ENCODE measurements at regions not wholly inside any gene's neighbourhood (a gene's known extent, or its start where the extent isn't known, plus 50 kb on each side); places are given as distances from the start of the nearest gene placed in this dataset.
"Not testable (repeated sequence)": the region's sequence is repeated elsewhere in the genome, so short reads cannot be mapped to it uniquely, and the experiment has no call there.

DNA sequence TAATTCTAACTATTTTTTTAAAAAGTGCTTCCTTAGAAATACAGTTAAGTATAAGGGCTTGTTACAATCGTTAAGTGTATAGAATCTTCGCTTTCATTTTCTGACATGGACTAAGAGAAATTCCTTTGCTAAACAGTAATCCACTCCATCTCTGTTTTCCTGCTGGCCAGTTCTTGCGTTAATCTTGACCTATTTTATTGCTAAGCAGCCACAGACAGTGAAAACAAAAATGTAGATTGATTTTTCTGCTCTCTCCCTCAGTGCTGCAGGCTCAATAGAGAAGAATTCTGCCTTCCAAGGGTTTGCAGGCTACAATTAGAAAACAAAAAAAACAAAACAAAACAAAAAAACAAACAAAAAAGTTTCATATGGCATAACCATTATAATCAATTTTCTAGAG lies 310.4 kb upstream of the ADARB2 start:
- ChIA-PET CTCF (ENCODE audit: partially characterized antibody) (no interaction called here), POLR2A (ENCODE audit: partially characterized antibody) (no interaction called here)
- Mint-ChIP-seq H3K9me3 (peaks cover 0 to 4% (median 2%) of the 10 kb centered on the region in 8 donors), H3K4me1 (no peaks in the 10 kb centered on the region), H3K27me3 (no peaks in the 10 kb centered on the region), H3K27ac (no peak overlapping the region), H3K36me3 (no peaks in the 10 kb centered on the region), H3K4me3 (no peak overlapping the region)
- H3K27me3 ChIP-seq (ENCODE audit: insufficient read depth, low read length): no peaks in the 10 kb centered on the region
- no peaks in the 10 kb centered on the region for H3K4me1 ChIP-seq (ENCODE audit: insufficient read depth, low read length)
- H3K9me3 ChIP-seq (ENCODE audit: control insufficient read depth in 1 of 2, low read length in 2 of 2): no peaks in the 10 kb centered on the region
- DNase-seq: no peak
- no peaks in the 10 kb centered on the region for H3K36me3 ChIP-seq (ENCODE audit: insufficient read depth, low read length)
- H3K4me3 ChIP-seq (ENCODE audit: low read length in 2 of 2): no peak overlapping the region
- intact Hi-C loops (cut with micrococcal nuclease): no loop called here
- H3K27ac ChIP-seq (ENCODE audit: low read depth, low read length): no peak overlapping the region

- no peak for DNase-seq
- no peak overlapping the region for H3K27ac ChIP-seq (ENCODE audit: low read depth, low read length)
- Mint-ChIP-seq H3K27ac (no peak overlapping the region), H3K27me3 (peaks cover 0 to 2% of the 10 kb centered on the region in 2 donors), H3K9me3 (peaks cover 0 to 2% (median 0%) of the 10 kb centered on the region in 8 donors), H3K4me1 (no peaks in the 10 kb centered on the region), H3K36me3 (no peaks in the 10 kb centered on the region), H3K4me3 (no peak overlapping the region)
- H3K4me3 ChIP-seq (ENCODE audit: low read length in 2 of 2): no peak overlapping the region
- no peaks in the 10 kb centered on the region for H3K9me3 ChIP-seq (ENCODE audit: control insufficient read depth in 1 of 2, low read length in 2 of 2)
- CTCF ChIA-PET (ENCODE audit: partially characterized antibody): no interaction called here
- H3K27me3 ChIP-seq (ENCODE audit: insufficient read depth, low read length): no peaks in the 10 kb centered on the region
- POLR2A ChIA-PET (ENCODE audit: partially characterized antibody): no interaction called here
- no peaks in the 10 kb centered on the region for H3K36me3 ChIP-seq (ENCODE audit: insufficient read depth, low read length)
- intact Hi-C loops (cut with micrococcal nuclease): no loop called here
- H3K4me1 ChIP-seq (ENCODE audit: insufficient read depth, low read length): no peaks in the 10 kb centered on the region
Observed at GRCh38 chr10:2043379-2043778, 306.1 kb upstream of the ADARB2 start.

DNA sequence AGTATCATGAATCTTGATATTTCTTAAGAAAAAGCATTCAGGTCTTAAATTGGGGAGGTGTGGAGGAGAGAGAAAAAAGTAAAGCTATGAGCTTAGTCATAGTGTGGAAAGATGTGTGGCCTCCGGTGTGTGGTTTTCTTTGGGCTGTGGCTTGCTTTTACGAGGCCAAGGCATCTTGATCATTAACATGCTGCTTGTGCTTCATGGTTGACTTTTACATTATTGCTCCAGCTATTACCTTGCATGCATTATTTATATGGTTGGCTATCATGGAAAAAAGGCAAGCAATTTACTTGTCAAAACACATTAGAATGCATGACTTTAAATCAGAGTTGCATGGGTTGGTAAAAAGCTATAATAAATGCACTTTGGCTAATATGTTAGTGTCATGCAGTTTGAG lies 300.7 kb upstream of the ADARB2 start:
- Histone ChIP-seq H3K27me3 (ENCODE audit: insufficient read depth, low read length) (no peaks in the 10 kb centered on the region), H3K4me3 (ENCODE audit: low read length in 2 of 2) (no peak overlapping the region), H3K9me3 (ENCODE audit: control insufficient read depth in 1 of 2, low read length in 2 of 2) (no peaks in the 10 kb centered on the region), H3K36me3 (ENCODE audit: insufficient read depth, low read length) (no peaks in the 10 kb centered on the region), H3K4me1 (ENCODE audit: insufficient read depth, low read length) (no peaks in the 10 kb centered on the region), H3K27ac (ENCODE audit: low read depth, low read length) (no peak overlapping the region)
- intact Hi-C loops (cut with micrococcal nuclease): no loop called here
- Mint-ChIP-seq H3K36me3 (no peaks in the 10 kb centered on the region), H3K4me1 (no peaks in the 10 kb centered on the region), H3K9me3 (peaks cover 0 to 9% (median 3%) of the 10 kb centered on the region in 8 donors), H3K4me3 (no peak overlapping the region), H3K27ac (no peak overlapping the region), H3K27me3 (peaks cover 0 to 2% of the 10 kb centered on the region in 2 donors)
- ChIA-PET CTCF (ENCODE audit: partially characterized antibody) (no interaction called here), POLR2A (ENCODE audit: partially characterized antibody) (no interaction called here)
- no peak for DNase-seq

GRCh38 chr10:2037246-2037645 lies 299.9 kb upstream of the ADARB2 start:
- CTCF ChIA-PET (ENCODE audit: partially characterized antibody): no interaction called here
- H3K27ac Mint-ChIP-seq: no peak overlapping the region

GRCh38 chr10:2036209-2036608 lies 298.9 kb upstream of the ADARB2 start:
- intact Hi-C loops (cut with micrococcal nuclease): no loop called here
- Mint-ChIP-seq H3K4me3 (no peak overlapping the region), H3K27ac (no peak overlapping the region), H3K36me3 (no peaks in the 10 kb centered on the region), H3K4me1 (no peaks in the 10 kb centered on the region), H3K27me3 (peaks cover 0 to 2% of the 10 kb centered on the region in 2 donors), H3K9me3 (peaks cover 0 to 9% (median 3%) of the 10 kb centered on the region in 8 donors)
- Histone ChIP-seq H3K9me3 (ENCODE audit: control insufficient read depth in 1 of 2, low read length in 2 of 2) (no peaks in the 10 kb centered on the region), H3K4me1 (ENCODE audit: insufficient read depth, low read length) (no peaks in the 10 kb centered on the region), H3K36me3 (ENCODE audit: insufficient read depth, low read length) (peaks cover 3% of the 10 kb centered on the region), H3K27me3 (ENCODE audit: insufficient read depth, low read length) (no peaks in the 10 kb centered on the region), H3K4me3 (ENCODE audit: low read length in 2 of 2) (no peak overlapping the region), H3K27ac (ENCODE audit: low read depth, low read length) (no peak overlapping the region)
- no peak for DNase-seq
- CTCF ChIA-PET (ENCODE audit: partially characterized antibody): no interaction called here
- POLR2A ChIA-PET (ENCODE audit: partially characterized antibody): no interaction called here

More at GRCh38 chr10:2037246-2037645, 299.9 kb upstream of the ADARB2 start:
- Mint-ChIP-seq H3K36me3 (no peaks in the 10 kb centered on the region), H3K9me3 (peaks cover 0 to 9% (median 3%) of the 10 kb centered on the region in 8 donors), H3K4me1 (no peaks in the 10 kb centered on the region), H3K4me3 (no peak overlapping the region), H3K27me3 (peaks cover 0 to 2% of the 10 kb centered on the region in 2 donors)
- Histone ChIP-seq H3K9me3 (ENCODE audit: control insufficient read depth in 1 of 2, low read length in 2 of 2) (no peaks in the 10 kb centered on the region), H3K27me3 (ENCODE audit: insufficient read depth, low read length) (no peaks in the 10 kb centered on the region), H3K27ac (ENCODE audit: low read depth, low read length) (no peak overlapping the region), H3K4me1 (ENCODE audit: insufficient read depth, low read length) (no peaks in the 10 kb centered on the region), H3K36me3 (ENCODE audit: insufficient read depth, low read length) (no peaks in the 10 kb centered on the region), H3K4me3 (ENCODE audit: low read length in 2 of 2) (no peak overlapping the region)
- POLR2A ChIA-PET (ENCODE audit: partially characterized antibody): no interaction called here
- no peak for DNase-seq
- intact Hi-C loops (cut with micrococcal nuclease): no loop called here

DNA sequence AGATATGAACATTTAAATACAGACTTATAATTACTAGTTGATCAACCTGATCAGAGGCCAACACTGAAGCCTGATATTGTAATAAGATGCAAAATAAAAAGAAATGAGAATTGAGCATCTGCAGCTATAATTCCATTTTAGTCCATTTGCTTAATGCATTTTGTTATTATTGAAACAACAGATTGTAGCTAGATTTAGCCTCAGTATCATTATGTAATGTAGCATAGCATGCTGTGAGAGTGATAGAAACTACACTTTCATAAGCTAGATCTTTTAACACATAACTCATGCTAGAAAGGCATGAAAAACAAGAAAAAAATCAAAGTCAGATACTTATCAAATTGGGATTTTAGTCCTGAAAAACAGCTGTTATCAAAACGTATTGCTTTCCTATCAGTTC lies 292.7 kb upstream of the ADARB2 start:
- intact Hi-C loops (cut with micrococcal nuclease): no loop called here
- H3K27me3 Mint-ChIP-seq: no peaks in the 10 kb centered on the region
- Histone ChIP-seq H3K9me3 (ENCODE audit: control insufficient read depth in 1 of 2, low read length in 2 of 2) (no peaks in the 10 kb centered on the region), H3K36me3 (ENCODE audit: insufficient read depth, low read length) (peaks cover 3% of the 10 kb centered on the region), H3K4me1 (ENCODE audit: insufficient read depth, low read length) (no peaks in the 10 kb centered on the region), H3K27ac (ENCODE audit: low read depth, low read length) (no peak overlapping the region), H3K4me3 (ENCODE audit: low read length in 2 of 2) (no peak overlapping the region), H3K27me3 (ENCODE audit: insufficient read depth, low read length) (no peaks in the 10 kb centered on the region)
- H3K27ac Mint-ChIP-seq: no peak overlapping the region
- no peak overlapping the region for H3K4me3 Mint-ChIP-seq
- H3K36me3 Mint-ChIP-seq: no peaks in the 10 kb centered on the region
- H3K9me3 Mint-ChIP-seq: peaks cover 0 to 4% (median 0%) of the 10 kb centered on the region in 8 donors
- no peak for DNase-seq
- CTCF ChIA-PET (ENCODE audit: partially characterized antibody): interaction anchor here (0.6 kb wide), 1 partner anchor 520 kb away, joined by 4 read pairs; no protein-coding TSS in a partner anchor
- POLR2A ChIA-PET (ENCODE audit: partially characterized antibody): no interaction called here
- H3K4me1 Mint-ChIP-seq: no peaks in the 10 kb centered on the region

DNA sequence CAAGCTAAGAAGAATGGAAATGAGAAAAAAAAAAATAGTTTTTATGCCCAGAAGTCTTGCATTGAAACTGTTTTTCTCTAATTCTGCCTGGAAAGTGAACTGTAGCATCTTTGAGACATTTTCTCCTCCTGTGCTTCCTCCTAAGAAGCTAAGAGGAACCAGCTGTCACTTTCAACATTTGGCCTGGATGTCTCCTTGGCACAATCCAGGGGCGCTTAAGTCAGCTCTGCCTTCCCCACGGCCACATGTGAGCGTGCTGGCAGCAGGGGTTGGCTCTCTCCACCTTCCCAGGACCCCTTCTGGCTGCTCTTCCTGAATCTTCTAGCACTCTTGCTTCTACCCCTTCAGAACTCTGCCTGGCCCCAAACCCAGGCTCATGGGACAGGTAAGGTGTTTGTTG lies 289.6 kb upstream of the ADARB2 start:
- DNase-seq: no peak
- Mint-ChIP-seq H3K4me3 (no peak overlapping the region), H3K36me3 (no peaks in the 10 kb centered on the region), H3K27me3 (peaks cover 0 to 3% of the 10 kb centered on the region in 2 donors), H3K4me1 (no peaks in the 10 kb centered on the region), H3K27ac (no peak overlapping the region), H3K9me3 (no peaks in the 10 kb centered on the region)
- Histone ChIP-seq H3K36me3 (ENCODE audit: insufficient read depth, low read length) (peaks cover 3% of the 10 kb centered on the region), H3K9me3 (ENCODE audit: control insufficient read depth in 1 of 2, low read length in 2 of 2) (no peaks in the 10 kb centered on the region), H3K27ac (ENCODE audit: low read depth, low read length) (no peak overlapping the region), H3K27me3 (ENCODE audit: insufficient read depth, low read length) (no peaks in the 10 kb centered on the region), H3K4me3 (ENCODE audit: low read length in 2 of 2) (no peak overlapping the region), H3K4me1 (ENCODE audit: insufficient read depth, low read length) (no peaks in the 10 kb centered on the region)
- POLR2A ChIA-PET (ENCODE audit: partially characterized antibody): no interaction called here
- intact Hi-C loops (cut with micrococcal nuclease): no loop called here
- CTCF ChIA-PET (ENCODE audit: partially characterized antibody): no interaction called here

DNA sequence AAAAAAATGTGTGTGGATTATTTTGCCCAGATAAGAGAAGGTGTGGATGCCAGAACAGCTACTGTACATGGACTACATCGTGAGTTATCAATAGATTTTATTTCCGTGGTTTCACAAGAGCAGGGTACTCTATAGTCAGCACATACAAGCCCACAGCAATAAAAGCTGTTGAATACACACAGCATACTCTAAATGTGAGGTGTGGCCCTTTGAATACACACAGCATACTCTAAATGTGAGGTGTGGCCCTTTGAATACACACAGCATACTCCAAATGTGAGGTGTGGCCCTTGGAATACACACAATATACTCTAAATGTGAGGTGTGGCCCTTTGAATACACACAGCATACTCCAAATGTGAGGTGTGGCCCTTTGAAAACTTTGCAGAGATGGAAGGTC lies 287.4 kb upstream of the ADARB2 start:
- H3K27me3 Mint-ChIP-seq; H3K4me1 Mint-ChIP-seq; H3K9me3 Mint-ChIP-seq; H3K4me3 ChIP-seq (ENCODE audit: low read length in 2 of 2); H3K9me3 ChIP-seq (ENCODE audit: control insufficient read depth in 1 of 2, low read length in 2 of 2); CTCF ChIA-PET (ENCODE audit: partially characterized antibody); H3K4me3 Mint-ChIP-seq; H3K36me3 ChIP-seq (ENCODE audit: insufficient read depth, low read length); H3K27me3 ChIP-seq (ENCODE audit: insufficient read depth, low read length); DNase-seq; H3K27ac Mint-ChIP-seq; H3K36me3 Mint-ChIP-seq; H3K27ac ChIP-seq (ENCODE audit: low read depth, low read length); H3K4me1 ChIP-seq (ENCODE audit: insufficient read depth, low read length); intact Hi-C loops (cut with micrococcal nuclease); POLR2A ChIA-PET (ENCODE audit: partially characterized antibody): not testable (repeated sequence)
